IPS DF 6.9 (cell line): ENCODE measurements at regions not wholly inside any gene's neighbourhood (a gene's known extent, or its start where the extent isn't known, plus 50 kb on each side); places are given as distances from the start of the nearest gene placed in this dataset.

Experiments used
- DNase-seq: peaks from one replicate; pipeline ENCODE4 v3.0.0-alpha.2; 2013; ENCODE audit warnings: low read depth, low spot score
- H3K27ac ChIP-seq: one replicate; pipeline ENCODE4 v1.5.1; 2013; ENCODE audit warnings: low read length, control low read depth
- H3K27me3 ChIP-seq: 2 replicates; pipeline ENCODE4 v1.6.1; 2013; ENCODE audit warnings: mild to moderate bottlenecking, low read length; ENCODE audit not compliant: control insufficient read depth, insufficient read depth
- H3K36me3 ChIP-seq: 2 replicates; pipeline ENCODE4 v1.6.1; 2013; ENCODE audit warnings: low read length; ENCODE audit not compliant: control insufficient read depth, insufficient read depth
- H3K4me1 ChIP-seq: 2 replicates; pipeline ENCODE4 v1.6.1; 2013; ENCODE audit warnings: low read length; ENCODE audit not compliant: control insufficient read depth, insufficient read depth
- H3K4me3 ChIP-seq: 2 replicates; pipeline ENCODE4 v1.5.1; 2013; ENCODE audit warnings: mild to moderate bottlenecking, low read length
- H3K9me3 ChIP-seq: 2 replicates; pipeline ENCODE4 v1.6.1; 2013; ENCODE audit warnings: low read length, inconsistent platforms; ENCODE audit not compliant: control insufficient read depth, insufficient read depth
- WGBS: extraction: QIAGEN DNeasy Blood & Tissue Kit; methylation state at CpG from one replicate; pipeline ENCODE4 v1.1.7; 2013; ENCODE audit warnings: mixed read lengths, missing lambda C conversion rate; ENCODE audit not compliant: insufficient read length, insufficient coverage; 5-methylcytosine and 5-hydroxymethylcytosine counted together

GRCh38 chr10:84075226-84076046 lies 63.9 kb upstream of the GHITM start:
- no peaks in the 10 kb centered on the region for H3K4me1 ChIP-seq
- H3K27me3 ChIP-seq: no peaks in the 10 kb centered on the region
- no peaks in the 10 kb centered on the region for H3K36me3 ChIP-seq
- WGBS: no CpG with 5 or more reads among the region's 4 CpGs
- H3K27ac ChIP-seq: no peak overlapping the region
- no peak for DNase-seq
- no peaks in the 10 kb centered on the region for H3K9me3 ChIP-seq
- H3K4me3 ChIP-seq: no peak overlapping the region

- no peak overlapping the region for H3K27ac ChIP-seq
- no CpG with 5 or more reads among the region's 1 CpG for WGBS
- H3K4me3 ChIP-seq: no peak overlapping the region
- DNase-seq: no peak
- H3K9me3 ChIP-seq: no peaks in the 10 kb centered on the region
- H3K36me3 ChIP-seq: no peaks in the 10 kb centered on the region
- H3K4me1 ChIP-seq: no peaks in the 10 kb centered on the region
- H3K27me3 ChIP-seq: no peaks in the 10 kb centered on the region
Observed at GRCh38 chr10:84076047-84076388, 63.3 kb upstream of the GHITM start.

GRCh38 chr10:84076540-84077195 lies 62.6 kb upstream of the GHITM start:
- peak; percentile 25 for DNase-seq
- H3K4me3 ChIP-seq: no peak overlapping the region
- H3K27me3 ChIP-seq: no peaks in the 10 kb centered on the region
- no peaks in the 10 kb centered on the region for H3K36me3 ChIP-seq
- H3K4me1 ChIP-seq: no peaks in the 10 kb centered on the region
- no CpG with 5 or more reads among the region's 4 CpGs for WGBS
- H3K9me3 ChIP-seq: no peaks in the 10 kb centered on the region
- no peak overlapping the region for H3K27ac ChIP-seq

GRCh38 chr10:84077768-84078167 lies 61.5 kb upstream of the GHITM start:
- no peaks in the 10 kb centered on the region for H3K4me1 ChIP-seq
- H3K9me3 ChIP-seq: no peaks in the 10 kb centered on the region
- H3K4me3 ChIP-seq: no peak overlapping the region
- DNase-seq: no peak
- no peak overlapping the region for H3K27ac ChIP-seq
- no peaks in the 10 kb centered on the region for H3K27me3 ChIP-seq
- no peaks in the 10 kb centered on the region for H3K36me3 ChIP-seq
- WGBS: no CpG with 5 or more reads among the region's 2 CpGs

GRCh38 chr10:84078771-84079170 lies 60.5 kb upstream of the GHITM start:
- H3K4me3 ChIP-seq: no peak overlapping the region
- H3K9me3 ChIP-seq: no peaks in the 10 kb centered on the region
- no peaks in the 10 kb centered on the region for H3K27me3 ChIP-seq
- no peak for DNase-seq
- H3K4me1 ChIP-seq: no peaks in the 10 kb centered on the region
- H3K27ac ChIP-seq: no peak overlapping the region
- H3K36me3 ChIP-seq: no peaks in the 10 kb centered on the region

DNA sequence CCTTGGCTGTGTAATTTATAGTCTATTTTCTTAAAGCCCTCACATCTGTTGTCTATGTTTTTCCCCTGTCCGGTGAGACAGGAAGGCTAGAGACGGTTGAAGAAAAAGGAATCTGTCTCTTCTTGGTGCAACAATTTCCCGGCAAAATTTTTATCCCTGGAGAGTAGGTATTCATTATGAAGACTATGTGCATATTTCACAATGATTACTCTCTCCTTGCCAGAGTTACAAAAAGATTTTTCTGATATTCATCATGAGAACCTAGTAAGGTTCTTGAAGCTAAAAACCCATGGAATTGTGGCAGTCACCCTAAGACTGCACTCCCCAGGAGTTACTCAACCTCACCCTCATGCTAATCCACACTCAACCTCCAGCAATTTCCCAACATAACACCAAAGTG lies 55.0 kb upstream of the GHITM start:
- Histone ChIP-seq H3K36me3 (no peaks in the 10 kb centered on the region), H3K4me3 (no peak overlapping the region), H3K27me3 (no peaks in the 10 kb centered on the region; the same call in 1 of the 2 replicates), H3K4me1 (no peaks in the 10 kb centered on the region), H3K9me3 (no peaks in the 10 kb centered on the region), H3K27ac (no peak overlapping the region)
- WGBS: no CpG with 5 or more reads among the region's 3 CpGs
- DNase-seq: no peak

GRCh38 chr10:84087202-84087601 lies 52.1 kb upstream of the GHITM start:
- H3K9me3 ChIP-seq: no peaks in the 10 kb centered on the region
- no peaks in the 10 kb centered on the region; the same call in 1 of the 2 replicates for H3K27me3 ChIP-seq
- no peaks in the 10 kb centered on the region for H3K36me3 ChIP-seq
- no peak overlapping the region for H3K27ac ChIP-seq
- DNase-seq: no peak
- WGBS: no CpG with 5 or more reads among the region's 1 CpG
- no peaks in the 10 kb centered on the region for H3K4me1 ChIP-seq
- no peak overlapping the region for H3K4me3 ChIP-seq

- H3K27ac ChIP-seq: no peak overlapping the region
- no peak overlapping the region for H3K4me3 ChIP-seq
- no peak for DNase-seq
- no peaks in the 10 kb centered on the region; the same call in 1 of the 2 replicates for H3K27me3 ChIP-seq
- H3K36me3 ChIP-seq: no peaks in the 10 kb centered on the region
- no peaks in the 10 kb centered on the region for H3K9me3 ChIP-seq
- no peaks in the 10 kb centered on the region for H3K4me1 ChIP-seq
- no CpG with 5 or more reads among the region's 2 CpGs for WGBS
Observed at GRCh38 chr10:84088626-84089025, 50.7 kb upstream of the GHITM start.

DNA sequence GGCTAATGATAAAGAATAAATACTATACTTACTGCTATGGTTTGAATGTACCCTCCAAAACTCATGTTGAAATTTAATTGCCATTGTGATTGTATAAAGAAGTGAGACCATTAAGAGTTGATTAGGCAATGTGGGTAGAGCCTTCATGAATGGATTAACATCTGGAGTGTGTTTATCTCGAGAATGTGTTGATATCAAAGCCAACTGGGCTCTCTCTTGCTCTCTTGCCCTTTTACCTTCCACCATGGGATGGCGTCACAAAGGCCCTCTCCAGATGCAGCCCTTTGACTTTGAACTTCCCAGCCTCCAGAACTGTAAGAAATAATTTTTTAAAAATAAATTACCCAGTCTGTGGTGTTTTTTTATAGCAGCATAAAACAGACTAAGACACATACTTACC lies 50.1 kb upstream of the GHITM start:
- no peak for DNase-seq
- Histone ChIP-seq H3K4me3 (no peak overlapping the region), H3K4me1 (no peaks in the 10 kb centered on the region), H3K9me3 (no peaks in the 10 kb centered on the region), H3K27ac (no peak overlapping the region), H3K36me3 (no peaks in the 10 kb centered on the region), H3K27me3 (no peaks in the 10 kb centered on the region; the same call in 1 of the 2 replicates)
- no CpG with 5 or more reads among the region's 2 CpGs for WGBS
